GM12891 (cell line): ENCODE measurements at regions not wholly inside any gene's neighbourhood (a gene's known extent, or its start where the extent isn't known, plus 50 kb on each side); places are given as distances from the start of the nearest gene placed in this dataset.

Experiments used
- DNase-seq: peaks from one replicate; pipeline ENCODE4 v3.0.0; 2011; ENCODE audit warnings: low spot score; ENCODE audit not compliant: insufficient read length
- FAIRE-seq: peaks from 2 replicates; lab custom pipeline; 2011; peaks lifted over from hg19 to GRCh38; lab: Jason Lieb, UNC
- PAX5 ChIP-seq: IDR thresholded peaks from 2 replicates; pipeline ENCODE4 v1.6.1; 2011; ENCODE audit warnings: low read length, moderate library complexity, mild to moderate bottlenecking; ENCODE audit not compliant: insufficient read depth, severe bottlenecking
- POLR2A ChIP-seq: IDR thresholded peaks from 2 replicates; pipeline ENCODE4 v1.6.1; 2011; ENCODE audit warnings: low read depth, low read length, control low read depth
- POLR2AphosphoS5 ChIP-seq: IDR thresholded peaks from 2 replicates; pipeline ENCODE4 v1.6.1; 2011; ENCODE audit warnings: low read depth, low read length, control low read depth
- POU2F2 ChIP-seq: IDR thresholded peaks from 2 replicates; pipeline ENCODE4 v1.6.1; 2011; ENCODE audit warnings: low read depth, mild to moderate bottlenecking, control low read depth, low read length, moderate library complexity
- SPI1 ChIP-seq: IDR thresholded peaks from 2 replicates; pipeline ENCODE4 v1.6.1; 2011; ENCODE audit warnings: low read depth, low read length, control low read depth
- TAF1 ChIP-seq: IDR thresholded peaks from 2 replicates; pipeline ENCODE4 v1.6.1; 2011; ENCODE audit warnings: low read depth, low read length, control low read depth

GRCh38 chr9:95740217-95741004 lies 135.1 kb upstream of the ERCC6L2 start:
- DNase-seq (no peak), FAIRE-seq (no peak)
- TF ChIP-seq POLR2A (no peak), PAX5 (no peak), POU2F2 (no peak), TAF1 (no peak), SPI1 (no peak), POLR2AphosphoS5 (no peak)

GRCh38 chr9:95738438-95738837 lies 137.1 kb upstream of the ERCC6L2 start:
- TF ChIP-seq TAF1: no peak
- TF ChIP-seq POLR2AphosphoS5: no peak
- TF ChIP-seq POLR2A: no peak
- TF ChIP-seq PAX5: no peak
- DNase-seq (no peak), FAIRE-seq (no peak)

DNA sequence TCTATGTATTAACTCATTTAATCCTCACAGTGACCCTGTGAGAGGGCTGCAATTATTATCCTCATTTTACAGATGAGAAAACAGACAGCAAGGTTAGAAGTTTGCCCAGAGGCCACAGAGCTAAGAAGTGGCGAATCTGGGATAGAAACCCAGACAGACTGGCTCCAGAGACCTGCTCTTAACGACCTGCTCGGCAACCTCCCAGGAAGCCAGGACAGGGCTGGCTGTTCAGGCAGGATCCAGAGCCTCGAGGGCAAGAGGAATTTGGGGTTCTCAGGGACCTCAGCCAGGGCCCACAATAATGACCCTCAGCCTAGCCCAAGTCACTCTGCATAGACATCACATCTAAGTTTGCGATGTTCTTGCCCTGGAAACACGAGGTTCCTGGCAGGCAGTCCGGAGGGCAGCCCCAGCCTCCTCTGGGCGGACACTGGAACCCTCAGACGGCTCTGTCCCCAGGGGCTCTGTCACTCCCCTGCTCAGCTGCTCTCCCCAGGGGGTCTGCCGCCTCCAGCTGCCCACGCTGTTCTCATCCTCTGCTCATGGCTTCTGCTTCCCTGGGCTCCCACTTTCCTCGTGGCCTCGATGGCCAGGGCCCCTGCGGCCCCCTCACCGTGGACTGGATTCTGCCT lies 138.5 kb upstream of the ERCC6L2 start:
- no peak for DNase-seq
- no peak for TF ChIP-seq POLR2AphosphoS5
- TF ChIP-seq POU2F2: no peak
- no peak for TF ChIP-seq POLR2A
- no peak for TF ChIP-seq PAX5
- TF ChIP-seq TAF1: no peak
- TF ChIP-seq SPI1: no peak
- FAIRE-seq: no peak

- TF ChIP-seq SPI1 (no peak), POLR2AphosphoS5 (no peak), POU2F2 (no peak), PAX5 (no peak), TAF1 (no peak), POLR2A (no peak)
- no peak for DNase-seq
- FAIRE-seq: no peak
Measured at GRCh38 chr9:95736370-95736769, 139.1 kb upstream of the ERCC6L2 start.

DNA sequence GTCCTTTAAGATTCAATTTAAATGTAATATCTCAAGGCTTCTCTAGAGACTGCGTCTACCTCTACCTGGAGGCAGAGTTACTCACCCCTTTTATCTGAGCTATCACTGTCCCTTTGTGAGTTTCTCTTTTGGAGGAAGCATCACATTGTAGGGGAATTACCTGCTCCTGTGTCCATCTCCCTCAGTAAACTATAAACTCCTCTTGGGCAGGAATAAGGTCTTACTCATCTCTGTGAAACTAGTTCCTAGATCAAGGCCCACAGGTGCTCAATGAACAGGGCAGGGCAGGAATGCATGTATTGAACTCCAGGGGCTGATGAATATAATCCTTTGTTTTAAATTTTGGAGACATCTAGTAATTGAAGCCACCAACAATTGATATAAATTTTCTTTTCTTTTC lies 139.8 kb upstream of the ERCC6L2 start:
- DNase-seq (no peak), FAIRE-seq (no peak)
- no peak for TF ChIP-seq POLR2AphosphoS5
- no peak for TF ChIP-seq PAX5
- TF ChIP-seq POU2F2: no peak
- no peak for TF ChIP-seq SPI1
- TF ChIP-seq POLR2A: no peak
- no peak for TF ChIP-seq TAF1

DNA sequence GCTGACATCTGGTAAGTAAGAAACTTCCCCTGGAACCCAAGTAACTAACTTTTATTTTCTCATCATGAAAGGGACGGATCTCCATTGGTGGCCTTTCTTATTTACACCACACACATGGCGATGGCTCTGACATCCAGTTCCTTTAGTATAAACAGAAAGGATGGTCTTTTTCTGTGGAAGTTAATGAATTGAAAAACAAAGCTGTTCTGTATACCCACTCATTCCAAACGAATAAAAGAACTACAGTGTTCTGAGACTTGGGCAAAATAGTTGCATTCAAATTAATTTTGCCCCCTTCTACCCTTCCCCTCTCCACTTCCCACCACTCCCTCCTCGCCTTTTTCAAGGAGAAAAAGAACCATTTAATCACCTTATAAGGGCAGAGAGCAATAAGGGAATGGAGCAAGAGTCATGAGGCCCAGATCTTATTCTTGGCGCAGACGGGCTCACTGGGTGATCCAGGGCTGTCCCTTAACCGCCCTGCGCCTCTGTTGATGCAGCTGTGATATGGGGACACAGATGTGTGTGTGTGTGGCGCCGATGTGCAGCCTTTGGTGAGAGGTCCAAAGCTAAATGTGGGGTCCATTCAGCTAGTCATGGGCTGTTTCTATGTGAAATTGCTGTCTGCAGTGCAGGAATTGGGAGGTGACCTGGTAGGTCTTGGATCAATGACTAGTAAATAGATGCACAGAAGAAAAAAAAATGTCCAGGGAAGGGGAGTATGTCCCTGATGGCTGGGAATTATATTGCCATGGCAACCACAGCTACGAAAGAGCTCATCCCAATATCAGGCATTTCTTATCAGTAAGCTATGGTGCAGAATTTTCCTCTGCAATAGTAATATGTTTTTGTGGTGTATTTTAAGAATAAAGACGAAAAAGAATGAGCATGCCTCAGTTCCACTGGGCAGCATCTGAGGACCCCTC lies 141.5 kb upstream of the ERCC6L2 start:
- DNase-seq: no peak
- no peak for FAIRE-seq
- TF ChIP-seq SPI1 (no peak), PAX5 (no peak), POLR2AphosphoS5 (no peak), TAF1 (no peak), POU2F2 (no peak), POLR2A (no peak)

DNA sequence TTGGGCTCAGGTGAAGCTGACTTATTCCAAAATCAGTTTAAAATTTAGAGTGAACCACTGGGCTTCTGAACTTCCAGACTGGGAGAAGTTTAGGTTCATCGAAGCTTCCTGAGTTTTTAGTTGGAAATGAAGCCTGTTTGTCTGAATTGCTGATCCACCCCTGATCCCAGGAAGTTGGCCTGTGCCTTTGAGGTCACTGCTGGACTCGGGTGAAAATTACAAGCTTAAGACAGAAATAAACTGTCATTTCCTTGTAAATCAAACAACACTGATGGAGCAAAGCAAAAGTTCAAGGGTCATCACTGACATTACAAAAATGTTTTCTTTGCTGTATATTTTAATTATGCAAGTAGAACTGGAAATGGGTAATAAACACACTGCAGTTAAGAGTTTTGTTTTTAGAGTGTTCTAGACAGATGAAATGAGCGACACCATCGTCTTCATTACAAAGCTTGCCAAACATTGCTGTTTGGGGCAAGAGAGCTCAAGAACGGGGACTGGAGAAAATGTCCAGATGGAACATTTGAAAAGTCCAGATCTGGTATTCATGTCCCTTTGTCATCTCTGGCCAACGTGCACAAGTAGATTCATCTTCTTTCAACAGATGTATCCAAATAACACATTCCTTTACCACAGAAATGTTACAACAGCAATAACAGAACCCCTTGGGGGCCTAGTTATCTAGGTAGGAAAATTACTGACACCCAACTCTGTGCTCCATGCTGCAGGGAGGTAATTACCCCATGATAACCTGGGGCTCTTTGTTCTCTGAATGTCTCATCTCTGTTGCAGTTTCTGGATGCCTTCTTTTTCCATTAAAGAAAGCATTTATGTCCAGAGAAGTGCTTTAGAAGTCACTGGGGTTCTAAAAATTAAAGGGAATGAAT lies 142.4 kb upstream of the ERCC6L2 start:
- DNase-seq: no peak
- TF ChIP-seq PAX5 (no peak), POU2F2 (no peak), SPI1 (no peak), POLR2A (no peak), POLR2AphosphoS5 (no peak), TAF1 (no peak)
- no peak for FAIRE-seq

DNA sequence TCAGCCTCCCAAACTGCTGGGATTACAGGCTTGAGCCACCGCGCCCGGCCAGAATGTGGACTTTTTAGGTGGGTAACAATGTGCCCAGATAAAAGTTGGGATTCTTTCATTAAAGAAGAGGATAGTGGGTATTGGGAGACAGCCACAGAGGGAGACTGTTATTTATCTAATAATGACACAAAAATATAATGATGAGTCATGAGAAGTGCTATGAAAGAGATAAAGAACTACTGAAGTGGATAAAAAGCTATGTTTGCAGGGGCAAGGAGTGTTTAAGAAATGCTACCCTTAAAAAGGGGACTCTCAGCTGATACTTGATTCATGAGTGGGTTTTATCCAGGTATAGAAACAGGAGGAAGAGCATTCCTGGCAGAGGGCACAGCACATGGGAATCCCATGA lies 143.6 kb upstream of the ERCC6L2 start:
- no peak for DNase-seq
- no peak for FAIRE-seq
- TF ChIP-seq POLR2AphosphoS5: no peak
- TF ChIP-seq PAX5: no peak
- TF ChIP-seq TAF1: no peak
- no peak for TF ChIP-seq POLR2A
